ENCODE measurements at regions not wholly inside any gene's neighbourhood (a gene's known extent, or its start where the extent isn't known, plus 50 kb on each side); places are given as distances from the start of the nearest gene placed in this dataset.

- WGBS (ENCODE audit: insufficient coverage, low coverage, missing lambda C conversion rate), result under 1% methylated on average over 5 of the region's 5 CpGs
- no peak for DNase-seq (ENCODE audit: extremely low read depth in 1 of 4, low spot score in 3 of 4)
- intact Hi-C loops (cut with micrococcal nuclease), result no loop called here
Measured at GRCh38 chr11:105201166-105201565, 61.6 kb upstream of the CARD18 start.

More at GRCh38 chr11:105201166-105201565, 61.6 kb upstream of the CARD18 start:
- Histone ChIP-seq H3K4me1 (replicated peaks in 1 of 2; ENCODE audit: control insufficient read depth in 2 of 2, insufficient read depth in 2 of 2, low read length in 2 of 2) (no peaks in the 10 kb centered on the region), H3K79me2 (ENCODE audit: control insufficient read depth, insufficient read depth, low read length) (no peaks in the 10 kb centered on the region), H3K9me3 (replicated peaks; ENCODE audit: control insufficient read depth, insufficient read depth, low read depth, low read length) (no peaks in the 10 kb centered on the region; the same call in 1 of the 2 replicates), H3K36me3 (ENCODE audit: control insufficient read depth, insufficient read depth, low read length) (no peaks in the 10 kb centered on the region), H3K9me1 (ENCODE audit: control insufficient read depth, insufficient read depth, low read length) (no peaks in the 10 kb centered on the region), H3K4me2 (ENCODE audit: insufficient read depth, low read length) (no peak overlapping the region), H2AFZ (ENCODE audit: low read depth, low read length) (no peak overlapping the region), H4K20me1 (replicated peaks; ENCODE audit: control insufficient read depth, insufficient read depth, low read length) (no peaks in the 10 kb centered on the region), H3K9ac (ENCODE audit: insufficient read depth in 1 of 2, low read depth in 2 of 2, low read length in 2 of 2) (no peak overlapping the region), H3K27me3 (ENCODE audit: control insufficient read depth in 2 of 2, insufficient read depth in 2 of 2, low read length in 2 of 2) (no peaks in the 10 kb centered on the region), H3K4me3 (no peak overlapping the region), H3K27ac (ENCODE audit: extremely low read depth, low read depth, low read length) (no peak overlapping the region)
- CTCF ChIA-PET (ENCODE audit: low intra/inter-chr PET ratio), result no interaction called here
- in situ Hi-C loops (cut with MboI), result no loop called here
- TF ChIP-seq EP400 (IDR thresholded peaks at IDR 0.05) (no peak), TCF7 (IDR thresholded peaks at IDR 0.05; ENCODE audit: borderline replicate concordance) (no peak), CBX1 (IDR thresholded peaks at IDR 0.05; ENCODE audit: low read depth) (no peak), KLF10 (CRISPR knock-in tag; IDR thresholded peaks at IDR 0.05) (no peak), XRCC4 (IDR thresholded peaks at IDR 0.05; ENCODE audit: extremely low read depth, insufficient read depth, insufficient read length) (no peak), CBFB (CRISPR knock-in tag; IDR thresholded peaks at IDR 0.05) (no peak), FIP1L1 (IDR thresholded peaks at IDR 0.05; ENCODE audit: low read depth, low read length, poor library complexity, severe bottlenecking) (no peak), SMARCA4 (IDR thresholded peaks at IDR 0.05) (no peak), GMEB1 (CRISPR knock-in tag; IDR thresholded peaks at IDR 0.05) (no peak), EZH2 (IDR thresholded peaks at IDR 0.05; ENCODE audit: borderline replicate concordance, low read depth, low read length) (no peak), ZKSCAN1 (IDR thresholded peaks at IDR 0.05; ENCODE audit: low read depth, low read length) (no peak)
- TF ChIP-seq, protein P1, sequence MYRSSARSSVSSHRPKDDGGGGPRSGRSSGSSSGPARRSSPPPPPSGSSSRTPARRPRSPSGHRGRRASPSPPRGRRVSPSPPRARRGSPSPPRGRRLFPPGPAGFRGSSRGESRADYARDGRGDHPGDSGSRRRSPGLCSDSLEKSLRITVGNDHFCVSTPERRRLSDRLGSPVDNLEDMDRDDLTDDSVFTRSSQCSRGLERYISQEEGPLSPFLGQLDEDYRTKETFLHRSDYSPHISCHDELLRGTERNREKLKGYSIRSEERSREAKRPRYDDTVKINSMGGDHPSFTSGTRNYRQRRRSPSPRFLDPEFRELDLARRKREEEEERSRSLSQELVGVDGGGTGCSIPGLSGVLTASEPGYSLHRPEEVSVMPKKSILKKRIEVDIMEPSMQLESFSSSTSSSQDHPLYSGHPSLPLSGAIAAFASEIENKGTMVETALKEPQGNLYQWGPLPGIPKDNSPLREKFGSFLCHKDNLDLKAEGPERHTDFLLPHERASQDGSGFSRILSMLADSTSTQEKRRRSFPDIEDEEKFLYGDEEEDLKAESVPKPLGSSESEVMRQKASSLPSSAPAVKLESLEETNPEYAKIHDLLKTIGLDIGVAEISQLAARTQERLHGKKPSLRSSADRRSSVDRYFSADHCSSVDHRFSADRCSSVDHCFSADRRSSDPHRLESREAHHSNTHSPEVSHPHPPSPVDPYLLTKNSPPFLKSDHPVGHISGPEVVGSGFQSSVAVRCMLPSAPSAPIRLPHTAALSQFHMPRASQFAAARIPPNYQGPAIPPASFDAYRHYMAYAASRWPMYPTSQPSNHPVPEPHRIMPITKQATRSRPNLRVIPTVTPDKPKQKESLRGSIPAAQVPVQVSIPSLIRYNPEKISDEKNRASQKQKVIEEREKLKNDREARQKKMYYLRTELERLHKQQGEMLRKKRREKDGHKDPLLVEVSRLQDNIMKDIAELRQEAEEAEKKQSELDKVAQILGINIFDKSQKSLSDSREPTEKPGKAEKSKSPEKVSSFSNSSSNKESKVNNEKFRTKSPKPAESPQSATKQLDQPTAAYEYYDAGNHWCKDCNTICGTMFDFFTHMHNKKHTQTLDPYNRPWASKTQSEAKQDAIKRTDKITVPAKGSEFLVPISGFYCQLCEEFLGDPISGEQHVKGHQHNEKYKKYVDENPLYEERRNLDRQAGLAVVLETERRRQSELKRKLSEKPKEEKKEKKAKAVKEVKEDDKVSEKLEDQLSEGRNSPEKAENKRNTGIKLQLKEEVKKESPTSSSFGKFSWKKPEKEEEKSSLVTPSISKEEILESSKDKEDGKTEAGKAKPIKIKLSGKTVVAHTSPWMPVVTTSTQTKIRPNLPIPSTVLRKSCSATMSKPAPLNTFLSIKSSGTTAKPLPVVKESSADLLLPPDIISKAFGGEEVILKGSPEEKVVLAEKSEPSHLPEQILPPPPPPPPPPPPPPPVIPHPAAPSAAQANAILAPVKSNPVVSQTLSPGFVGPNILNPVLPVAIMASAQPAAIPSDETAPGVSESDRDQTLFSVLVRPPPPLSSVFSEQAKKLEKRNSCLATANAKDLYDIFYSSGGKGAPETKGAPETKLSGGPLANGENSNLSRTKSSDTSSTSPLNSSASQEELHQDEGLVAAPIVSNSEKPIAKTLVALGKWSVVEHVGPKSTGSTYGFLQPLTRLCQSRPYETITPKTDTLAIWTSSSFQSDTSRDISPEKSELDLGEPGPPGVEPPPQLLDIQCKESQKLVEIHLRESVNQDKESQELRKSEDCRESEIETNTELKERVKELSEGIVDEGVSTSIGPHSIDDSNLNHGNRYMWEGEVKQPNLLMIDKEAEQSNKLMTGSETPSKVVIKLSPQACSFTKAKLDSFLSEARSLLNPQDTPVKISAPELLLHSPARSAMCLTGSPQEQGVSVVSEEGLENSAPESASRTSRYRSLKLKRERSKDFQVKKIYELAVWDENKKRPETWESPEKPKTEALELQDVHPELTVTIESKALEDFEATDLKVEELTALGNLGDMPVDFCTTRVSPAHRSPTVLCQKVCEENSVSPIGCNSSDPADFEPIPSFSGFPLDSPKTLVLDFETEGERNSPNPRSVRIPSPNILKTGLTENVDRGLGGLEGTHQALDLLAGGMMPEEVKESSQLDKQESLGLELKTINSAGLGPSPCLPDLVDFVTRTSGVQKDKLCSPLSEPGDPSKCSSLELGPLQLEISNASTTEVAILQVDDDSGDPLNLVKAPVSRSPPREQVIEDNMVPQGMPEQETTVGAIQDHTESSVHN (IDR thresholded peaks at IDR 0.05; ENCODE audit: borderline replicate concordance in 1 of 2, low read depth in 1 of 2), result no peak
- FAIRE-seq (no peak), ATAC-seq (no peak)
- POLR2A ChIA-PET, result no interaction called here
- no TSS peak for BruUV-seq (replicated peaks)
